GM12878 (cell line): ENCODE measurements at regions not wholly inside any gene's neighbourhood (a gene's known extent, or its start where the extent isn't known, plus 50 kb on each side); places are given as distances from the start of the nearest gene placed in this dataset.

ENCODE experiments used
- ATF3 ChIP-seq: IDR thresholded peaks from 2 replicates; pipeline ENCODE4 v1.6.1; 2011; ENCODE audit warnings: low read depth, mild to moderate bottlenecking, low read length, moderate library complexity, borderline replicate concordance; ENCODE audit errors: extremely low read depth
- BHLHE40 ChIP-seq, 2 experiments: fragments of 450-650 bp in 1 of 2; IDR thresholded peaks; 2 replicates each; pipeline ENCODE4 v1.6.1; 2011 to 2017; ENCODE audit warnings: low read depth in 2 of 2, borderline replicate concordance in 1 of 2, improper control_type of control experiment in 1 of 2, low read length in 1 of 2, mild to moderate bottlenecking in 1 of 2
- HDAC6 ChIP-seq: fragments of 200-600 bp; sonication (generic); IDR thresholded peaks from one replicate; pipeline ENCODE4 v1.8.0; 2017; ENCODE audit warnings: antibody characterized with exemption; ENCODE audit not compliant: unreplicated experiment
- IKZF2 ChIP-seq, 2 experiments: fragments of 450-650 bp; IDR thresholded peaks; 2 replicates each; pipeline ENCODE4 v1.6.1; 2017; ENCODE audit warnings: mild to moderate bottlenecking in 2 of 2, moderate library complexity in 2 of 2
- IRF5 ChIP-seq: fragments of 450-650 bp; IDR thresholded peaks from 2 replicates; pipeline ENCODE4 v1.6.1; 2017; ENCODE audit warnings: borderline replicate concordance
- NR2C2 ChIP-seq: IDR thresholded peaks from 2 replicates; pipeline ENCODE4 v1.6.1; 2011; ENCODE audit warnings: borderline replicate concordance, low read depth; ENCODE audit not compliant: control insufficient read depth, insufficient read length
- RAD51 ChIP-seq: fragments of 450-650 bp; IDR thresholded peaks from 2 replicates; pipeline ENCODE4 v1.6.1; 2016; ENCODE audit warnings: moderate library complexity, mild to moderate bottlenecking, inconsistent platforms
- SMAD1 ChIP-seq: fragments of 450-650 bp; IDR thresholded peaks from 2 replicates; pipeline ENCODE4 v1.6.1; 2018; ENCODE audit warnings: mild to moderate bottlenecking, low read depth; ENCODE audit not compliant: partially characterized antibody
- SPI1 ChIP-seq: IDR thresholded peaks from 2 replicates; pipeline ENCODE4 v1.6.1; 2011; ENCODE audit warnings: low read depth, mild to moderate bottlenecking, low read length, moderate library complexity, borderline replicate concordance; ENCODE audit not compliant: insufficient read depth
- SRF ChIP-seq, 2 experiments: IDR thresholded peaks; 2 replicates each; pipeline ENCODE4 v1.6.1; 2011; ENCODE audit warnings: low read depth in 2 of 2, low read length in 2 of 2, mild to moderate bottlenecking in 1 of 2, moderate library complexity in 1 of 2
- ZBTB11 ChIP-seq: fragments of 450-650 bp; formaldehyde crosslinking; IDR thresholded peaks from 2 replicates; pipeline ENCODE4 v1.5.0; 2022; ENCODE audit warnings: mild to moderate bottlenecking, missing genetic modification characterization
- TF ChIP-seq, protein P1 (sequence below): IDR thresholded peaks from 2 replicates; pipeline ENCODE4 v1.6.1; 2012; ENCODE audit warnings: improper control_type of control experiment, low read depth, low read length; ENCODE audit not compliant: insufficient replicate concordance

DNA sequence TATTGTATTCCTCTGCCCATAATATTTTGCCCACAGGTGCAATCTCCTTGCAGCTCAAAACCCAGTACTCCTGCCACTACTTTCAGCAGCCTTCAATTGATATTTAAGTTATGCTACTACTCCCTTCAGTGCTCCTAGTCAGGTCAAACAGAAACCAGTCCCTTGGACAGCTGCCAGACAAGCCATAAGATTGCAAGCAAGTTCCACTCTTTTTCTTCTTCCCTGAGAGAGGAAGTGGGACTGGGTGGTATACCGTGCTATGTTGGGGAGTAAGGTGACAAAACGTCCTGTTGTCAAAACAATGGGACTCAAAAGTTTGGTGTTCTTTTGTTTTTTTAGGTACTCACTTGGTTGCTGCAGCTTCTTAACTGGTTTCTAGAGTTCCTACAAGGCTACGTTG, 63.1 kb upstream of the FRY start (continued):
- peak; percentile 66 for TF ChIP-seq SMAD1
- TF ChIP-seq IRF5, result no peak
- TF ChIP-seq ATF3, result no peak
- TF ChIP-seq IKZF2 (IDR thresholded peaks at IDR 0.05), result peak; percentile 77 to 86; a peak in 3 of 4 replicates
- 0 out of 4 replicates have a peak, but pooled peaks of 1 of the 2 experiments have one; percentile 12 for TF ChIP-seq BHLHE40 (IDR thresholded peaks at IDR 0.05; ENCODE audit: borderline replicate concordance in 1 of 2, low read depth in 2 of 2, low read length in 1 of 2)
- TF ChIP-seq RAD51, result no peak
- no peak for TF ChIP-seq ZBTB11 (CRISPR knock-in tag)
- no peak for TF ChIP-seq NR2C2
- TF ChIP-seq, protein P1, sequence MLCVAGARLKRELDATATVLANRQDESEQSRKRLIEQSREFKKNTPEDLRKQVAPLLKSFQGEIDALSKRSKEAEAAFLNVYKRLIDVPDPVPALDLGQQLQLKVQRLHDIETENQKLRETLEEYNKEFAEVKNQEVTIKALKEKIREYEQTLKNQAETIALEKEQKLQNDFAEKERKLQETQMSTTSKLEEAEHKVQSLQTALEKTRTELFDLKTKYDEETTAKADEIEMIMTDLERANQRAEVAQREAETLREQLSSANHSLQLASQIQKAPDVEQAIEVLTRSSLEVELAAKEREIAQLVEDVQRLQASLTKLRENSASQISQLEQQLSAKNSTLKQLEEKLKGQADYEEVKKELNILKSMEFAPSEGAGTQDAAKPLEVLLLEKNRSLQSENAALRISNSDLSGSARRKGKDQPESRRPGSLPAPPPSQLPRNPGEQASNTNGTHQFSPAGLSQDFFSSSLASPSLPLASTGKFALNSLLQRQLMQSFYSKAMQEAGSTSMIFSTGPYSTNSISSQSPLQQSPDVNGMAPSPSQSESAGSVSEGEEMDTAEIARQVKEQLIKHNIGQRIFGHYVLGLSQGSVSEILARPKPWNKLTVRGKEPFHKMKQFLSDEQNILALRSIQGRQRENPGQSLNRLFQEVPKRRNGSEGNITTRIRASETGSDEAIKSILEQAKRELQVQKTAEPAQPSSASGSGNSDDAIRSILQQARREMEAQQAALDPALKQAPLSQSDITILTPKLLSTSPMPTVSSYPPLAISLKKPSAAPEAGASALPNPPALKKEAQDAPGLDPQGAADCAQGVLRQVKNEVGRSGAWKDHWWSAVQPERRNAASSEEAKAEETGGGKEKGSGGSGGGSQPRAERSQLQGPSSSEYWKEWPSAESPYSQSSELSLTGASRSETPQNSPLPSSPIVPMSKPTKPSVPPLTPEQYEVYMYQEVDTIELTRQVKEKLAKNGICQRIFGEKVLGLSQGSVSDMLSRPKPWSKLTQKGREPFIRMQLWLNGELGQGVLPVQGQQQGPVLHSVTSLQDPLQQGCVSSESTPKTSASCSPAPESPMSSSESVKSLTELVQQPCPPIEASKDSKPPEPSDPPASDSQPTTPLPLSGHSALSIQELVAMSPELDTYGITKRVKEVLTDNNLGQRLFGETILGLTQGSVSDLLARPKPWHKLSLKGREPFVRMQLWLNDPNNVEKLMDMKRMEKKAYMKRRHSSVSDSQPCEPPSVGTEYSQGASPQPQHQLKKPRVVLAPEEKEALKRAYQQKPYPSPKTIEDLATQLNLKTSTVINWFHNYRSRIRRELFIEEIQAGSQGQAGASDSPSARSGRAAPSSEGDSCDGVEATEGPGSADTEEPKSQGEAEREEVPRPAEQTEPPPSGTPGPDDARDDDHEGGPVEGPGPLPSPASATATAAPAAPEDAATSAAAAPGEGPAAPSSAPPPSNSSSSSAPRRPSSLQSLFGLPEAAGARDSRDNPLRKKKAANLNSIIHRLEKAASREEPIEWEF, result no peak
- no peak for TF ChIP-seq SRF (IDR thresholded peaks at IDR 0.05; ENCODE audit: low read depth in 2 of 2, low read length in 2 of 2)
- TF ChIP-seq HDAC6, result no peak
- peak; percentile 89 for TF ChIP-seq SPI1
